Fibroblast of pulmonary artery (primary cell): ENCODE measurements at regions not wholly inside any gene's neighbourhood (a gene's known extent, or its start where the extent isn't known, plus 50 kb on each side); places are given as distances from the start of the nearest gene placed in this dataset.

Experiments
- DNase-seq: peaks from one replicate; pipeline ENCODE4 v3.0.0-alpha.2; 2010; ENCODE audit warnings: low read depth
- H3K4me3 ChIP-seq: replicated peaks from 2 replicates; pipeline ENCODE4 v1.5.1; 2011; ENCODE audit warnings: low read depth, mild to moderate bottlenecking, control low read depth, low read length, moderate library complexity
- CTCF ChIP-seq: IDR thresholded peaks from 2 replicates; pipeline ENCODE4 v1.5.1; 2011; ENCODE audit warnings: mild to moderate bottlenecking, control low read depth, low read length, inconsistent platforms; ENCODE audit errors: missing control alignments

- DNase-seq, result peak; percentile 67
- TF ChIP-seq CTCF, result no peak
- H3K4me3 ChIP-seq, result no peak overlapping the region
Observed at GRCh38 chr2:105604938-105605337, 139.8 kb upstream of the NCK2 start.

- no peak for TF ChIP-seq CTCF
- H3K4me3 ChIP-seq, result no peak overlapping the region
- peak; percentile 76 for DNase-seq
Observed at GRCh38 chr2:105600949-105601794, 143.5 kb upstream of the NCK2 start.

GRCh38 chr2:105600602-105600948 is 144.1 kb upstream of the NCK2 start:
- DNase-seq, result no peak
- H3K4me3 ChIP-seq, result no peak overlapping the region
- TF ChIP-seq CTCF, result no peak

- TF ChIP-seq CTCF, result no peak
- no peak for DNase-seq
- H3K4me3 ChIP-seq, result no peak overlapping the region
Observed at GRCh38 chr2:105600037-105600442, 144.7 kb upstream of the NCK2 start.

- no peak overlapping the region for H3K4me3 ChIP-seq
- no peak for TF ChIP-seq CTCF
- DNase-seq, result no peak
Observed at GRCh38 chr2:105598829-105599698, 145.6 kb upstream of the NCK2 start.

- TF ChIP-seq CTCF, result no peak
Observed at GRCh38 chr2:105597806-105598803, 146.6 kb upstream of the NCK2 start.

More at GRCh38 chr2:105597806-105598803, 146.6 kb upstream of the NCK2 start:
- no peak for DNase-seq
- no peak overlapping the region for H3K4me3 ChIP-seq
